Activated naive CD8-positive, alpha-beta T cell treated with anti-CD3 and anti-CD28 coated beads, Interleukin-2, amount 10 ng/mL, durations not matched to agents 7 days and 5 days (primary cell): ENCODE measurements at regions not wholly inside any gene's neighbourhood (a gene's known extent, or its start where the extent isn't known, plus 50 kb on each side); places are given as distances from the start of the nearest gene placed in this dataset.
"Not testable (repeated sequence)": the region's sequence is repeated elsewhere in the genome, so short reads cannot be mapped to it uniquely, and the experiment has no call there.

Source experiments
- ATAC-seq: fragments of 150-1000 bp; cut with Tn5 transposase; one replicate; pipeline ENCODE4 v1.10.0; 2021; ENCODE audit warnings: low read depth, moderate library complexity
- POLR2A ChIA-PET: fragments of 350-600 bp; sonication (Branson Sonifier 250); formaldehyde crosslinking; loops from one replicate; lab custom pipeline; 2021; ENCODE audit warnings: antibody characterized with exemption; lab: Charles Lee
- DNase-seq: peaks from one replicate; pipeline ENCODE4 v3.0.0; 2021
- H3K27ac Mint-ChIP-seq: one replicate; pipeline ENCODE4 v1.8.0; 2022; ENCODE audit warnings: mild to moderate bottlenecking, mixed read lengths
- H3K27me3 Mint-ChIP-seq: one replicate; pipeline ENCODE4 v1.8.0; 2022; ENCODE audit warnings: mild to moderate bottlenecking, moderate library complexity, mixed read lengths
- H3K36me3 Mint-ChIP-seq: one replicate; pipeline ENCODE4 v1.8.0; 2021; ENCODE audit warnings: mild to moderate bottlenecking, mixed read lengths
- H3K4me1 Mint-ChIP-seq: one replicate; pipeline ENCODE4 v1.8.0; 2021; ENCODE audit warnings: mixed read lengths
- H3K4me3 Mint-ChIP-seq: one replicate; pipeline ENCODE4 v1.8.0; 2022; ENCODE audit warnings: mild to moderate bottlenecking, moderate library complexity, mixed read lengths
- H3K9me3 Mint-ChIP-seq: one replicate; pipeline ENCODE4 v1.8.0; 2021; ENCODE audit warnings: mixed read lengths

DNA sequence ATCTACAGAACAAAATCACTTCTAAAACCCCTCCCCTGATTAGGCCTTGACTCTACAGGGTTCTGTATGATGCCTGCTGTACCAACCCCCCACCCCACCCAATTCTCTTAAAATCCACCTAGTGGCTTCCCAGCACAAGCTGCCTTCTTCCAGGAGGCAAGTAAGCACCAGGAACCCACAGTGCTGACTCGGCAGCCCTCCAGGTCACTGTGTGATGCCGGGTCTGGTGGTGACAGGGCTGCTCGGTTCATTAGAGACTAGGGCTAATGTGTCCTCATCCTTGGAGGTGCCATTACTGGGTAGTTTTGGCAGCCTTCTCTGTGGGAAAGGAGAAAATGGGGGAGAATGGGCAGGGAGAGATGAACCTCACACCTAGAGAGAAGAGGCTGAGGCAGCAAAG lies 363.5 kb downstream of the PTPRU start:
- no peak for ATAC-seq
- peaks cover 3% of the 10 kb centered on the region for H3K27me3 Mint-ChIP-seq
- H3K36me3 Mint-ChIP-seq = no peaks in the 10 kb centered on the region
- H3K27ac Mint-ChIP-seq = no peak overlapping the region
- H3K9me3 Mint-ChIP-seq = no peaks in the 10 kb centered on the region
- no peak overlapping the region for H3K4me3 Mint-ChIP-seq
- no peaks in the 10 kb centered on the region for H3K4me1 Mint-ChIP-seq
- no peak for DNase-seq
- POLR2A ChIA-PET = no interaction called here

DNA sequence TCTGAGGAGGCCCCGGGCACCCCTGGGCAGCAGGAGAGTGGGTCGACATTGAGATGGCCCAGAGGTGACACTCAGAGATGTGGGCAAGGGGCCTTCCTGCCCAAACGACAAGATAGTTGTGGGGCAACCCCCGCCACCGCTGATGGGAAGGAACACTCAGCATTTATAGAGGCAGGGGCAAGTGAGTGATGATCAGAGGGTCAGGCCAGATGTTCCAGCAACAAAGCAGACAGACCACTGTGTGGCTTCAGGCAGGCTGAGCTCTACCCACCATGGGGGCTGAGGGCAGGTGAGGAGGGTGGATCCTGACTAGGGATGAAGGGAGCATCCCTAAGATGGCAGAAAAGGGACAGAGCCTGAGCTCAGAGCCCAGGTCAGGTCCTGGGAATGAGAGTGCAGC lies 362.7 kb downstream of the PTPRU start:
- DNase-seq = no peak
- Mint-ChIP-seq H3K9me3 (no peaks in the 10 kb centered on the region), H3K36me3 (no peaks in the 10 kb centered on the region), H3K27me3 (peaks cover 3% of the 10 kb centered on the region), H3K4me1 (no peaks in the 10 kb centered on the region), H3K27ac (no peak overlapping the region), H3K4me3 (no peak overlapping the region)
- ATAC-seq = no peak
- POLR2A ChIA-PET = no interaction called here

DNA sequence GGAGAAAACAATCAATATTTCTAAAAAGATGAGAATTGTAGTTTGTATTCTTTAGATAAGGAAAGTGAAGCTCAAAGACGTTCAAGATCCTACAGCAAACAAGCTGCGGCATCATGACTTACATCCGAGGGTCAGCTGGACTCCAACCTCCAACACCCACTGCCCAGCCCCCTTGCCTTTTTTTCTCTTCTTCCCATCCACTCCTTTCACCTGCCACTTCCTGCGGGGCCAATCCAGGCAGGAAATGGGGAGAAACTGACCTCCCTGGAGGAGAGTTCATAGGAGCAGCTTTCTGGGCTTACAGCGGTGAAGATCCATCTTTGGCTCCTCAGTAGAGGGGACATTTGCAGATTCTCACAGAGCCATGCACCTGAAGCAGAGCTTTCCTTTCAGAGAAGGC lies 361.5 kb downstream of the PTPRU start:
- H3K4me1 Mint-ChIP-seq = no peaks in the 10 kb centered on the region
- POLR2A ChIA-PET = no interaction called here
- ATAC-seq (no peak), DNase-seq (no peak)
- no peaks in the 10 kb centered on the region for H3K36me3 Mint-ChIP-seq
- no peak overlapping the region for H3K4me3 Mint-ChIP-seq
- peaks cover 3% of the 10 kb centered on the region for H3K27me3 Mint-ChIP-seq
- H3K27ac Mint-ChIP-seq = no peak overlapping the region
- no peaks in the 10 kb centered on the region for H3K9me3 Mint-ChIP-seq

DNA sequence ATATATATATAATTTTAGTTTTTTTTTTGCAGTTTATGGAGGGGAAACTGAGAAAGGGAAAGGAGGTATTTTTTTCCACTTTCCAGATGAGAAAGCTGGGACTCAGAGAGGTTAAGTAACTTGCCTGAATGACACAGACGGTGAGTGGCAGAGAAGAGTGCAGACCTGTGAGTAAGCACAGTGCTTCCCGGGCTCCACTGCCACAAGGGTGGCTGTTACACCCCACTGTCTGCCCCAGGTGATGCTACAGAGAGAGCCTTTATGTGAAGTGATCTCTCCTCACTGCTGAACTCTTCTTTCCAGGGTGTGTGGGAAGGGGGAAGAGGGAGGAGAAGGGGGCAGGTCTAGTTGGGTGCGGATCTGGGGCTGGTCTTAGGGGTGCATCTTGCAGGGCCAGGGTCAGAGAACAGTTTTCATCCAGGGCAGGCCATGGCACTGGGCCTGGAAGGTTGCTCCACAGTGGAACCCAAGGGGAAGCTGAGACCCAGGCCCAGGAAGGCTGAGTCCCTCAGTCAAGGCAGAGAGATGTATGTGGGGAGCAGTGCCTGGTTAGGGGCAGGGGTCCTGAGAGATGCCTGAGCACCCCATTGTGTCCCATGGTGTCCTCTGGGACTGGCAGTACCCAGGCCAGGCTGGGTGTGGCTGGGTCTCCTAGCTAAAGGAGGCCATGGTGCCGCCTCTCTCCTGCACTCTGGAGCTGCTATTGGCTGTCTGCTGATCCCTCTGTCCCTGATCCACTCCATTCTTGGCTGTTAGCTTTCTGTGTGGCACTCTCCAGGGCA lies 357.5 kb downstream of the PTPRU start:
- DNase-seq (no peak), ATAC-seq (no peak)
- no peaks in the 10 kb centered on the region for H3K36me3 Mint-ChIP-seq
- no peaks in the 10 kb centered on the region for H3K4me1 Mint-ChIP-seq
- H3K27me3 Mint-ChIP-seq = peaks cover 6% of the 10 kb centered on the region
- no peak overlapping the region for H3K27ac Mint-ChIP-seq
- POLR2A ChIA-PET = no interaction called here
- no peaks in the 10 kb centered on the region for H3K9me3 Mint-ChIP-seq
- H3K4me3 Mint-ChIP-seq = no peak overlapping the region

- H3K27me3 Mint-ChIP-seq = peaks cover 12% of the 10 kb centered on the region
- no peaks in the 10 kb centered on the region for H3K9me3 Mint-ChIP-seq
- DNase-seq = no peak
Measured at GRCh38 chr1:29592731-29593130, 356.4 kb downstream of the PTPRU start.

GRCh38 chr1:29592261-29592615 lies 355.9 kb downstream of the PTPRU start:
- H3K36me3 Mint-ChIP-seq = no peaks in the 10 kb centered on the region
- peaks cover 9% of the 10 kb centered on the region for H3K27me3 Mint-ChIP-seq
- no peaks in the 10 kb centered on the region for H3K9me3 Mint-ChIP-seq
- H3K4me3 Mint-ChIP-seq = no peak overlapping the region
- POLR2A ChIA-PET = no interaction called here
- DNase-seq = no peak
- no peak overlapping the region for H3K27ac Mint-ChIP-seq
- H3K4me1 Mint-ChIP-seq = no peaks in the 10 kb centered on the region
- ATAC-seq = no peak

More at GRCh38 chr1:29592731-29593130, 356.4 kb downstream of the PTPRU start:
- Mint-ChIP-seq H3K36me3 (no peaks in the 10 kb centered on the region), H3K27ac (no peak overlapping the region), H3K4me1 (no peaks in the 10 kb centered on the region), H3K4me3 (no peak overlapping the region)
- no peak for ATAC-seq
- POLR2A ChIA-PET = no interaction called here

- no peaks in the 10 kb centered on the region for H3K36me3 Mint-ChIP-seq
- POLR2A ChIA-PET = no interaction called here
- H3K9me3 Mint-ChIP-seq = peaks cover 2% of the 10 kb centered on the region
- H3K27ac Mint-ChIP-seq = no peak overlapping the region
- H3K4me1 Mint-ChIP-seq = no peaks in the 10 kb centered on the region
- no peak for ATAC-seq
- H3K27me3 Mint-ChIP-seq = peaks cover 12% of the 10 kb centered on the region
- DNase-seq = no peak
- H3K4me3 Mint-ChIP-seq = no peak overlapping the region
Measured at GRCh38 chr1:29591601-29592260, 355.4 kb downstream of the PTPRU start.

DNA sequence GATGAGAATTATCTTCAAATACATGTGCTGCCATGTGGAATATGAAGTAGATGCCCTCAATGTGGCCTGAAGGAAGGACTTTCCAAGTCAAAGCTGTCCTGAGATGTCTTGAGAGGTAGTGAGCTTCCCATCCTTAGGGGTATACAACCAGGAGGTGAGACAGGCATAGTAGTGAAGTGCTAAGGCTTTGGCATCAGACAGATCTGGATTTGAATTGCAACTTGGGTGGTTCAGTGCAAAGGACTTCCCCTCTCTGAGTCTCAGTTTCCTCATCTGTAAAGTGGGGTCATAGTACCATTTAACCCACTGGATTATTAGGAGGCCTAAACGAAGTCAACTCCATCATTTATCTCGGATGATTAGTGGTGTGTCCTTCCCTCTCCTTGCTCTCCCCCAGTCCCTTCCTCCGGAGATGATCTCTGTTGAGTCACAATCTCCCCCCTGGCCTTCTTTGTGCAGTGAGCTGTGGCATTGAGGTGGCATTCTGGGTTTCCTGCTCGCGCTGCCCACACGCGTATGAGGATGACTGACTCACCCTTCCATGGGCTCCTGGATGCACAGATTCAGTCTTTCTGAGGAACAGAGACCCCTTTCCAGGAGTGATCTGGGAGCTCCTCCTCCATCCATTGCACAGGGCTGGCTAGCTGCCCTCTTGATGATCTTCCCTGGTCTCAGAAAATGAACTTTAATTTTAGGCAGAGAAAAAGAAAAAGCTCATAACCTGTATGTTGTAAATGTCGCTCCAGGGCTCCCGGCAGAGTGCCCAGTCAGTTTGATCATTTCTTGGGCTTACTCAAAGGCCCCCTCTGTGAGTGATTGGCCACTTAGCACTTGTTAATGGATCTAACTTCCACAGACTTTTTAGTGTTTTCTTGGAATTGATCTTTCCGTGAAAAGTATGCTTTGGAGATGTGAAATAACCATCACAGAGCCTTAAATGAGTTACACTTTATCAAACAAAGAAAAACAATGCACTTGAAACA lies 354.6 kb downstream of the PTPRU start:
- no peaks in the 10 kb centered on the region for H3K36me3 Mint-ChIP-seq
- no peak overlapping the region for H3K4me3 Mint-ChIP-seq
- H3K9me3 Mint-ChIP-seq = peaks cover 2% of the 10 kb centered on the region
- no peaks in the 10 kb centered on the region for H3K4me1 Mint-ChIP-seq
- ATAC-seq (no peak), DNase-seq (no peak)
- POLR2A ChIA-PET = no interaction called here
- H3K27me3 Mint-ChIP-seq = peaks cover 14% of the 10 kb centered on the region
- H3K27ac Mint-ChIP-seq = no peak overlapping the region

- H3K4me1 Mint-ChIP-seq, H3K36me3 Mint-ChIP-seq, H3K27ac Mint-ChIP-seq, H3K4me3 Mint-ChIP-seq, H3K9me3 Mint-ChIP-seq, DNase-seq, ATAC-seq, POLR2A ChIA-PET: not testable (repeated sequence)
- peaks cover 14% of the 10 kb centered on the region for H3K27me3 Mint-ChIP-seq
Measured at GRCh38 chr1:29589716-29590115, 353.4 kb downstream of the PTPRU start.

DNA sequence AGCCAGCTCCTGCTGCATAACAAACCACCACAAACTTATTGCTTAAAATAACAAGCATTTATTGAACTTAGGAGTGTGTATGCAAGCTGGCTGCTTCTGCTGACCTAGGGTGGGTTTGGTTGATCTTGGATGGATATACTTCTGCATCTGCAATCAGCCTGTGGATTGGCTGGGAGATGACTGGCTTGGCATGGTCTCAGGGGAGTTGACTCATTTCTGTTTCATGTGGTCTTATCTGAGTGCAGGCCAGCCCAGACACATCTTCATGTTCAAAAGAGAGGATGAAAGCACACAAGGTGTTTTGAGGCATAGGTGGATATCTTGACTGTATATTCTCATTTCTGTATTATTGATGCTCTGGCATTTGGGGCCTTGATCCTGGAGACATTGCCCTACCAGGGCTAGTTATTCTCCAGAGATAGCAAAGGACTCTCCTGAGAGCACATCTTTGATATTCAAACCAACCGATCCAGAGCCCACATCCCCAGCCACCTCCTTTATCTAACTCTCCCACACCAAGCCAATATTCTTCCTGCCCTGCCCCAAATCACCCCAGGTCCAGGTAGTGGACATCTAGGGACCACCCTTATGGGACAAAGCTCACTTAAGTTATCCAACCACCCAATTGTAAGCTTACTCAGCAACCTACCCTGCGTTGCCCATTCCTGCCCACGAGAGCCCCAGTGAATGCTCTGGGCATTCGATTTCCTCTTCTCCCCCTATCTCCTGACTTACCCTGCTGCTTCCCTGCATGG lies 350.8 kb downstream of the PTPRU start:
- POLR2A ChIA-PET = no interaction called here

GRCh38 chr1:29586215-29586614 lies 349.9 kb downstream of the PTPRU start:
- Mint-ChIP-seq H3K4me3 (no peak overlapping the region), H3K27ac (no peak overlapping the region), H3K4me1 (no peaks in the 10 kb centered on the region), H3K9me3 (peaks cover 2% of the 10 kb centered on the region), H3K36me3 (no peaks in the 10 kb centered on the region), H3K27me3 (peaks cover 14% of the 10 kb centered on the region)
- ATAC-seq (no peak), DNase-seq (no peak)
- POLR2A ChIA-PET = no interaction called here

More for the DNA sequence above, 350.8 kb downstream of the PTPRU start:
- DNase-seq (no peak), ATAC-seq (no peak)
- Mint-ChIP-seq H3K36me3 (no peaks in the 10 kb centered on the region), H3K4me1 (no peaks in the 10 kb centered on the region), H3K9me3 (peaks cover 2% of the 10 kb centered on the region), H3K27ac (no peak overlapping the region), H3K27me3 (peaks cover 14% of the 10 kb centered on the region), H3K4me3 (no peak overlapping the region)

DNA sequence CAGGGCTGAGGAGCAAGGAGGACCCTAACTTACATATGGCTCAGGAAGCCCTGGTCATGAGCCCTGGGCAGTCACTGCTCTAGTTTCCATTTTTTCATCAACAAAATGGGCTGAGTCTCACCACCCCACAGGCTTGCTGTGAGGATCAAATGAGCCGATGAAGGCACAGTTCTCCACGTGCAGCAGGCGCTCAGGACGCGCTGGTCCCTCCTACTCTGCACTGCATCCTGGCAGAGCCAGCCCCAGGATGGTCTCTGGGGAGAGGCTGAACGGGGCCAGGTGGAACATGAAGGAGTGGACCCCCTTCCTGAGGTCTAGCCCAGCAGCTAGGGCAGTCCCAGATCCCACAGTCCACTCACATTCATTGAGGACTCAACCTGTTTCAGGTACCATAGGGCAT lies 349.3 kb downstream of the PTPRU start:
- Mint-ChIP-seq H3K4me3 (no peak overlapping the region), H3K27me3 (peaks cover 14% of the 10 kb centered on the region), H3K36me3 (no peaks in the 10 kb centered on the region), H3K4me1 (no peaks in the 10 kb centered on the region), H3K27ac (no peak overlapping the region), H3K9me3 (peaks cover 2% of the 10 kb centered on the region)
- no peak for ATAC-seq
- no peak for DNase-seq
- POLR2A ChIA-PET = no interaction called here

- Mint-ChIP-seq H3K9me3 (peaks cover 2% of the 10 kb centered on the region), H3K36me3 (no peaks in the 10 kb centered on the region), H3K4me1 (no peaks in the 10 kb centered on the region), H3K4me3 (no peak overlapping the region), H3K27me3 (peaks cover 14% of the 10 kb centered on the region), H3K27ac (no peak overlapping the region)
- DNase-seq = no peak
- POLR2A ChIA-PET = no interaction called here
- ATAC-seq = no peak
Measured at GRCh38 chr1:29585201-29585600, 348.9 kb downstream of the PTPRU start.
